ENCODE measurements at regions not wholly inside any gene's neighbourhood (a gene's known extent, or its start where the extent isn't known, plus 50 kb on each side); places are given as distances from the start of the nearest gene placed in this dataset.

DNA sequence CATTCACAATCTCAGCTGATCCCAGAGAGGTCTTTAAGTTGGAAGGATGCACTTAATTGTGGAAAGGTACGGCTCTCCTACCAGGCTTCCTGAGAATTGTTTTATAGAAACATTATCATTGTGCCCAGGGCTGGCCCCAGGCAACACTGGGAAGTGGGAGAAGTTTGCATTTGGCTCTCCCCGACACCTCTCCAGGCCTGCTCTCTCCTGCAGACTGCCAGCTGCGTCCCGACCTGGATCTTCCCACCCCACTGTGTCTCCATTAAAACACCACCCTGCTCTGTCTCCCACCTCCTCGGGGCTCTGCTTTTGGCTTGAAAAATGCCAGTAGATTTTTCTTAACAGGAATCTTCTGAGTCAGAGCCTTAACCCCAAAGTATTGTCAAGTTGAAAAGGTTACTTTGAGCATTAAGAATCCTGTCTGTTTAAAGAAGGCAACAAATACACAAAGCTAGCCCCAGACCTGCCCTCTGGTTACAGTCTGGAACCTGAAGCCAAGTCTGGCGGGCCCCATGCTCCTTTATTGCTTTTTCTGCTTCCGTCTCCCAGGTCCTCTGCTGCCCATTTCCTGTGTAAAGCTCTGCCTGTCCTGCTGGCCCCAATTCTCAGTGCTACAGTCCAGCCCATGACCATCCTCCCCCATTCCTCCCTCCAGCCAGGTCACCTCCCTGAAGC lies 530.2 kb downstream of the SOX6 start:
- TF ChIP-seq EZH2phosphoT487 (IDR thresholded peaks at IDR 0.05; ENCODE audit: unreplicated experiment) (no peak), ZNF114 (CRISPR knock-in tag; IDR thresholded peaks at IDR 0.05) (no peak), EZH2 (IDR thresholded peaks at IDR 0.05; ENCODE audit: low read depth, unreplicated experiment) (no peak), CREB1 (CRISPR knock-in tag; IDR thresholded peaks at IDR 0.05; ENCODE audit: low read depth) (no peak), POLR2AphosphoS5 (IDR thresholded peaks at IDR 0.05; ENCODE audit: low read depth) (no peak), JUNB (IDR thresholded peaks at IDR 0.05; ENCODE audit: unreplicated experiment) (no peak), STAT1 (IDR thresholded peaks at IDR 0.05; ENCODE audit: unreplicated experiment) (no peak), NANOG (IDR thresholded peaks at IDR 0.05; ENCODE audit: borderline replicate concordance) (no peak), ZNF331 (CRISPR knock-in tag; IDR thresholded peaks at IDR 0.05; ENCODE audit: low read depth) (no peak)
- TF ChIP-seq, protein P1, sequence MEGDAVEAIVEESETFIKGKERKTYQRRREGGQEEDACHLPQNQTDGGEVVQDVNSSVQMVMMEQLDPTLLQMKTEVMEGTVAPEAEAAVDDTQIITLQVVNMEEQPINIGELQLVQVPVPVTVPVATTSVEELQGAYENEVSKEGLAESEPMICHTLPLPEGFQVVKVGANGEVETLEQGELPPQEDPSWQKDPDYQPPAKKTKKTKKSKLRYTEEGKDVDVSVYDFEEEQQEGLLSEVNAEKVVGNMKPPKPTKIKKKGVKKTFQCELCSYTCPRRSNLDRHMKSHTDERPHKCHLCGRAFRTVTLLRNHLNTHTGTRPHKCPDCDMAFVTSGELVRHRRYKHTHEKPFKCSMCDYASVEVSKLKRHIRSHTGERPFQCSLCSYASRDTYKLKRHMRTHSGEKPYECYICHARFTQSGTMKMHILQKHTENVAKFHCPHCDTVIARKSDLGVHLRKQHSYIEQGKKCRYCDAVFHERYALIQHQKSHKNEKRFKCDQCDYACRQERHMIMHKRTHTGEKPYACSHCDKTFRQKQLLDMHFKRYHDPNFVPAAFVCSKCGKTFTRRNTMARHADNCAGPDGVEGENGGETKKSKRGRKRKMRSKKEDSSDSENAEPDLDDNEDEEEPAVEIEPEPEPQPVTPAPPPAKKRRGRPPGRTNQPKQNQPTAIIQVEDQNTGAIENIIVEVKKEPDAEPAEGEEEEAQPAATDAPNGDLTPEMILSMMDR (conservative IDR thresholded peaks at IDR 0.05; ENCODE audit: low read depth in 2 of 2), result no peak
- TF ChIP-seq, protein P2, sequence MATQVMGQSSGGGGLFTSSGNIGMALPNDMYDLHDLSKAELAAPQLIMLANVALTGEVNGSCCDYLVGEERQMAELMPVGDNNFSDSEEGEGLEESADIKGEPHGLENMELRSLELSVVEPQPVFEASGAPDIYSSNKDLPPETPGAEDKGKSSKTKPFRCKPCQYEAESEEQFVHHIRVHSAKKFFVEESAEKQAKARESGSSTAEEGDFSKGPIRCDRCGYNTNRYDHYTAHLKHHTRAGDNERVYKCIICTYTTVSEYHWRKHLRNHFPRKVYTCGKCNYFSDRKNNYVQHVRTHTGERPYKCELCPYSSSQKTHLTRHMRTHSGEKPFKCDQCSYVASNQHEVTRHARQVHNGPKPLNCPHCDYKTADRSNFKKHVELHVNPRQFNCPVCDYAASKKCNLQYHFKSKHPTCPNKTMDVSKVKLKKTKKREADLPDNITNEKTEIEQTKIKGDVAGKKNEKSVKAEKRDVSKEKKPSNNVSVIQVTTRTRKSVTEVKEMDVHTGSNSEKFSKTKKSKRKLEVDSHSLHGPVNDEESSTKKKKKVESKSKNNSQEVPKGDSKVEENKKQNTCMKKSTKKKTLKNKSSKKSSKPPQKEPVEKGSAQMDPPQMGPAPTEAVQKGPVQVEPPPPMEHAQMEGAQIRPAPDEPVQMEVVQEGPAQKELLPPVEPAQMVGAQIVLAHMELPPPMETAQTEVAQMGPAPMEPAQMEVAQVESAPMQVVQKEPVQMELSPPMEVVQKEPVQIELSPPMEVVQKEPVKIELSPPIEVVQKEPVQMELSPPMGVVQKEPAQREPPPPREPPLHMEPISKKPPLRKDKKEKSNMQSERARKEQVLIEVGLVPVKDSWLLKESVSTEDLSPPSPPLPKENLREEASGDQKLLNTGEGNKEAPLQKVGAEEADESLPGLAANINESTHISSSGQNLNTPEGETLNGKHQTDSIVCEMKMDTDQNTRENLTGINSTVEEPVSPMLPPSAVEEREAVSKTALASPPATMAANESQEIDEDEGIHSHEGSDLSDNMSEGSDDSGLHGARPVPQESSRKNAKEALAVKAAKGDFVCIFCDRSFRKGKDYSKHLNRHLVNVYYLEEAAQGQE (IDR thresholded peaks at IDR 0.05; ENCODE audit: unreplicated experiment), result no peak
- TF ChIP-seq, protein P3, sequence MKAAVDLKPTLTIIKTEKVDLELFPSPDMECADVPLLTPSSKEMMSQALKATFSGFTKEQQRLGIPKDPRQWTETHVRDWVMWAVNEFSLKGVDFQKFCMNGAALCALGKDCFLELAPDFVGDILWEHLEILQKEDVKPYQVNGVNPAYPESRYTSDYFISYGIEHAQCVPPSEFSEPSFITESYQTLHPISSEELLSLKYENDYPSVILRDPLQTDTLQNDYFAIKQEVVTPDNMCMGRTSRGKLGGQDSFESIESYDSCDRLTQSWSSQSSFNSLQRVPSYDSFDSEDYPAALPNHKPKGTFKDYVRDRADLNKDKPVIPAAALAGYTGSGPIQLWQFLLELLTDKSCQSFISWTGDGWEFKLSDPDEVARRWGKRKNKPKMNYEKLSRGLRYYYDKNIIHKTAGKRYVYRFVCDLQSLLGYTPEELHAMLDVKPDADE (IDR thresholded peaks at IDR 0.05), result no peak
- TF ChIP-seq, protein P4, sequence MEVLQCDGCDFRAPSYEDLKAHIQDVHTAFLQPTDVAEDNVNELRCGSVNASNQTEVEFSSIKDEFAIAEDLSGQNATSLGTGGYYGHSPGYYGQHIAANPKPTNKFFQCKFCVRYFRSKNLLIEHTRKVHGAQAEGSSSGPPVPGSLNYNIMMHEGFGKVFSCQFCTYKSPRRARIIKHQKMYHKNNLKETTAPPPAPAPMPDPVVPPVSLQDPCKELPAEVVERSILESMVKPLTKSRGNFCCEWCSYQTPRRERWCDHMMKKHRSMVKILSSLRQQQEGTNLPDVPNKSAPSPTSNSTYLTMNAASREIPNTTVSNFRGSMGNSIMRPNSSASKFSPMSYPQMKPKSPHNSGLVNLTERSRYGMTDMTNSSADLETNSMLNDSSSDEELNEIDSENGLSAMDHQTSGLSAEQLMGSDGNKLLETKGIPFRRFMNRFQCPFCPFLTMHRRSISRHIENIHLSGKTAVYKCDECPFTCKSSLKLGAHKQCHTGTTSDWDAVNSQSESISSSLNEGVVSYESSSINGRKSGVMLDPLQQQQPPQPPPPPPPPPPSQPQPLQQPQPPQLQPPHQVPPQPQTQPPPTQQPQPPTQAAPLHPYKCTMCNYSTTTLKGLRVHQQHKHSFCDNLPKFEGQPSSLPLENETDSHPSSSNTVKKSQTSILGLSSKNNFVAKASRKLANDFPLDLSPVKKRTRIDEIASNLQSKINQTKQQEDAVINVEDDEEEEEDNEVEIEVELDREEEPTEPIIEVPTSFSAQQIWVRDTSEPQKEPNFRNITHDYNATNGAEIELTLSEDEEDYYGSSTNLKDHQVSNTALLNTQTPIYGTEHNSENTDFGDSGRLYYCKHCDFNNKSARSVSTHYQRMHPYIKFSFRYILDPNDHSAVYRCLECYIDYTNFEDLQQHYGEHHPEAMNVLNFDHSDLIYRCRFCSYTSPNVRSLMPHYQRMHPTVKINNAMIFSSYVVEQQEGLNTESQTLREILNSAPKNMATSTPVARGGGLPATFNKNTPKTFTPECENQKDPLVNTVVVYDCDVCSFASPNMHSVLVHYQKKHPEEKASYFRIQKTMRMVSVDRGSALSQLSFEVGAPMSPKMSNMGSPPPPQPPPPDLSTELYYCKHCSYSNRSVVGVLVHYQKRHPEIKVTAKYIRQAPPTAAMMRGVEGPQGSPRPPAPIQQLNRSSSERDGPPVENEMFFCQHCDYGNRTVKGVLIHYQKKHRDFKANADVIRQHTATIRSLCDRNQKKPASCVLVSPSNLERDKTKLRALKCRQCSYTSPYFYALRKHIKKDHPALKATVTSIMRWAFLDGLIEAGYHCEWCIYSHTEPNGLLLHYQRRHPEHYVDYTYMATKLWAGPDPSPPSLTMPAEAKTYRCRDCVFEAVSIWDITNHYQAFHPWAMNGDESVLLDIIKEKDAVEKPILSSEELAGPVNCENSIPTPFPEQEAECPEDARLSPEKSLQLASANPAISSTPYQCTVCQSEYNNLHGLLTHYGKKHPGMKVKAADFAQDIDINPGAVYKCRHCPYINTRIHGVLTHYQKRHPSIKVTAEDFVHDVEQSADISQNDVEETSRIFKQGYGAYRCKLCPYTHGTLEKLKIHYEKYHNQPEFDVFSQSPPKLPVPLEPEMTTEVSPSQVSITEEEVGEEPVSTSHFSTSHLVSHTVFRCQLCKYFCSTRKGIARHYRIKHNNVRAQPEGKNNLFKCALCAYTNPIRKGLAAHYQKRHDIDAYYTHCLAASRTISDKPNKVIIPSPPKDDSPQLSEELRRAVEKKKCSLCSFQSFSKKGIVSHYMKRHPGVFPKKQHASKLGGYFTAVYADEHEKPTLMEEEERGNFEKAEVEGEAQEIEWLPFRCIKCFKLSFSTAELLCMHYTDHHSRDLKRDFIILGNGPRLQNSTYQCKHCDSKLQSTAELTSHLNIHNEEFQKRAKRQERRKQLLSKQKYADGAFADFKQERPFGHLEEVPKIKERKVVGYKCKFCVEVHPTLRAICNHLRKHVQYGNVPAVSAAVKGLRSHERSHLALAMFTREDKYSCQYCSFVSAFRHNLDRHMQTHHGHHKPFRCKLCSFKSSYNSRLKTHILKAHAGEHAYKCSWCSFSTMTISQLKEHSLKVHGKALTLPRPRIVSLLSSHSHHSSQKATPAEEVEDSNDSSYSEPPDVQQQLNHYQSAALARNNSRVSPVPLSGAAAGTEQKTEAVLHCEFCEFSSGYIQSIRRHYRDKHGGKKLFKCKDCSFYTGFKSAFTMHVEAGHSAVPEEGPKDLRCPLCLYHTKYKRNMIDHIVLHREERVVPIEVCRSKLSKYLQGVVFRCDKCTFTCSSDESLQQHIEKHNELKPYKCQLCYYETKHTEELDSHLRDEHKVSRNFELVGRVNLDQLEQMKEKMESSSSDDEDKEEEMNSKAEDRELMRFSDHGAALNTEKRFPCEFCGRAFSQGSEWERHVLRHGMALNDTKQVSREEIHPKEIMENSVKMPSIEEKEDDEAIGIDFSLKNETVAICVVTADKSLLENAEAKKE (CRISPR knock-in tag; IDR thresholded peaks at IDR 0.05), result no peak
